Cardiac septum (tissue), 1 donor: ENCODE measurements at regions not wholly inside any gene's neighbourhood (a gene's known extent, or its start where the extent isn't known, plus 50 kb on each side); places are given as distances from the start of the nearest gene placed in this dataset.
"Not testable (repeated sequence)": the region's sequence is repeated elsewhere in the genome, so short reads cannot be mapped to it uniquely, and the experiment has no call there.

Source experiments
- DNase-seq: peaks from one replicate; pipeline ENCODE4 v3.0.0-alpha.2; 2020; ENCODE audit warnings: low spot score
- intact Hi-C: fragments of 100-400 bp; cut with DNase I; formaldehyde crosslinking; loops from one replicate; pipeline ENCODE4 v1.14.0; 2022
- donor health status: DM: no; HTN: no; CAD: no.

GRCh38 chr2:155033652-155034051, 335.2 kb downstream of the KCNJ3 start:
- intact Hi-C loops: no loop called here
- no peak for DNase-seq

GRCh38 chr2:155030296-155030695, 331.8 kb downstream of the KCNJ3 start:
- intact Hi-C loops: no loop called here
- no peak for DNase-seq

GRCh38 chr2:155026651-155027174, 328.2 kb downstream of the KCNJ3 start:
- no peak for DNase-seq
- intact Hi-C loops: no loop called here

GRCh38 chr2:155023674-155024073, 325.2 kb downstream of the KCNJ3 start:
- intact Hi-C loops: no loop called here
- DNase-seq: no peak

- intact Hi-C loops: no loop called here
These were observed 324.0 kb downstream of the KCNJ3 start for GRCh38 chr2:155022531-155022930.

GRCh38 chr2:155021618-155022017, 323.1 kb downstream of the KCNJ3 start:
- no peak for DNase-seq
- intact Hi-C loops: no loop called here

More at GRCh38 chr2:155022531-155022930, 324.0 kb downstream of the KCNJ3 start:
- no peak for DNase-seq

- intact Hi-C loops: no loop called here
- no peak for DNase-seq
These were observed 321.8 kb downstream of the KCNJ3 start for GRCh38 chr2:155020246-155020645.

- intact Hi-C loops: no loop called here
- DNase-seq: no peak
These were observed 312.4 kb downstream of the KCNJ3 start for GRCh38 chr2:155010925-155011324.

- intact Hi-C loops: no loop called here
- no peak for DNase-seq
These were observed 296.9 kb downstream of the KCNJ3 start for GRCh38 chr2:154995361-154995760.

GRCh38 chr2:154992826-154993225, 294.3 kb downstream of the KCNJ3 start:
- intact Hi-C loops: no loop called here

GRCh38 chr2:154978710-154979109, 280.2 kb downstream of the KCNJ3 start:
- DNase-seq: no peak
- intact Hi-C loops: no loop called here

More at GRCh38 chr2:154992826-154993225, 294.3 kb downstream of the KCNJ3 start:
- DNase-seq: no peak

GRCh38 chr2:154978244-154978643, 279.7 kb downstream of the KCNJ3 start:
- intact Hi-C loops: no loop called here

GRCh38 chr2:154974041-154974440, 275.5 kb downstream of the KCNJ3 start:
- intact Hi-C loops: no loop called here
- no peak for DNase-seq

More at GRCh38 chr2:154978244-154978643, 279.7 kb downstream of the KCNJ3 start:
- DNase-seq: no peak

- intact Hi-C loops: no loop called here
- DNase-seq: no peak
These were observed 265.0 kb downstream of the KCNJ3 start for GRCh38 chr2:154963511-154963910.

GRCh38 chr2:154961676-154962075, 263.2 kb downstream of the KCNJ3 start:
- intact Hi-C loops: no loop called here
- no peak for DNase-seq

- intact Hi-C loops: no loop called here
- DNase-seq: no peak
These were observed 262.5 kb downstream of the KCNJ3 start for GRCh38 chr2:154960802-154961583.

GRCh38 chr2:154952346-154952980, 254.0 kb downstream of the KCNJ3 start:
- no peak for DNase-seq
- intact Hi-C loops: no loop called here

- intact Hi-C loops, DNase-seq: not testable (repeated sequence)
These were observed 248.9 kb downstream of the KCNJ3 start for GRCh38 chr2:154947416-154947815.

- intact Hi-C loops: no loop called here
- no peak for DNase-seq
These were observed 247.5 kb downstream of the KCNJ3 start for GRCh38 chr2:154945984-154946383.

GRCh38 chr2:154941379-154941778, 242.9 kb downstream of the KCNJ3 start:
- intact Hi-C loops: no loop called here

GRCh38 chr2:154934213-154934612, 235.7 kb downstream of the KCNJ3 start:
- intact Hi-C loops: no loop called here

More at GRCh38 chr2:154941379-154941778, 242.9 kb downstream of the KCNJ3 start:
- no peak for DNase-seq

More at GRCh38 chr2:154934213-154934612, 235.7 kb downstream of the KCNJ3 start:
- no peak for DNase-seq
